ENCODE measurements at regions not wholly inside any gene's neighbourhood (a gene's known extent, or its start where the extent isn't known, plus 50 kb on each side); places are given as distances from the start of the nearest gene placed in this dataset.

DNA sequence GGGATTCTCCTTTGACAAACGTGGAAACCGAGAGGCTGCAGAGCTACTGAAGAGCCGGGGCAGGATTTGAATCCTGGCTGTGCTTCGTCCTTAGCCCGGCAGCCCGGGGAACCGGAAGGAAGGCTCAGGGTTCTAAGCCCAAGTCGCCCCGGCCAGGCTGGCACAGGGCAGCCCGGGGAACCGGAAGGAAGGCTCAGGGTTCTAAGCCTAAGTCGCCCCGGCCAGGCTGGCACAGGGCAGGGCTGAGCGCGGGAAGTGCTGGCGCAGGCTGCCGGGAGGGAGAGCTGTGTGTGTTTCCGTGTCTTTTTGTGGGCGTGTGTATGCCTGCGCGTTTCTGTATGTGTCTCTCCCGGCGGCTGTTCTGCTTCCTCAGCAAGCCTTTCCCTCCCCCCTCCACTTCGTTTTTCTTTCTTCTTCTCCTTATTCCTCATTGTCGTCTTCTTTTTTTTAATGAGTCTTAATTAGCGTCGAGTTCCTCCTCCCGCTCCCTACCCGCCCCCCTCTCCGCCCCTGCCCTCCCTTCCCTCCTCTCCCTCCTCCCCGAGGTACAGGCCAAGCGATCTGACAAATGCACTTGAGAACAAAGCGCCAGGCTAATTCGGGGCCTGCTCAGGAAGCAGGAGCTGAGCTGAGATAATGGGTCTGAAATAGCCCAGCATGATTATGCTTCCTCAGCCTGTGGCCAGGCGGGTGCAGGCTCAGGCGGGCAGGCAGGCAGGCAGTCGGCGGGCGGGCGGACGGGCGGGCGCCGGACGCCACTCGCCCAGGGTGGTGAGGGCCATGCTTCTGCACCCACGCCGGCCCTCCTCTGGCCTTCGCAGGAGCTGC, 65.9 kb downstream of the EFNB1 start:
- no peak for DNase-seq

DNA sequence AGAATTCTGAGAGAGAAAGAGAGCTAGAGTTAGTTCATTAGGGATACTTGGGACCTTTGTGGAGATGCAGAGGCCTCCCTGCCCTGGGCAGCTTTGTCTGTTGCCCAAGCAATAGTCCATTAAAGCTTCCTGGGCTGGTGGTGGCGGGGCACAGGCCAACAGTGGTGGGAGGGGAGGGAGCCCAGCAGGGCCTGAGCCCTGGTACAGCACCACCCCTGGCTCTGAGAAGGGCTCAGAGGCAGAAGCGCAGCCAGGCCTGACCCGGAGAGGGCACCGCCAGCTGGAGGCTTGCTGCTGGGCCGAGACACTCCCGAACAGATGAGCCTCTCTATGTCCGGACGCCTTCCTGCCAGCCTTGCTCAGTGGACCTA, 65.3 kb downstream of the EFNB1 start:
- no peak for DNase-seq

DNA sequence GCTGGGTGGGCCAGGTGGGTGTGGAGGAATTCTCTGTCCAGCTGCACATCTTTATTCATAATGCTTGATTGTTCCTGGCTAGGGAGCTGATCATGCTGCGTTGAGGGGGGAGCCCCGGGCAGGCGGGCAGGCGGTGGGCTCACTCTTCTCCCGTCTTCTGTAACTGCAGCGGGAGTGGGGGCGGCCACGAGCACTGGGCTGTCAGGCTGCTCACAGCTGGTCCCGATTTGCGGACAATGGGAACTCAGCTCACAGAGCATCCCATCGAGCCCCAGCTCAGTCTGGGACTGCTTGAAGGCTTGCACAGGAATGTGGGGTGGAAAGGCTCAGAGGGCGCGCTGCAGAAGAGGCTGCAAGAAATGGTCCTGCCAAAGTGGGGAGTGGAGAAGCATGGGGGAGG, 63.8 kb downstream of the EFNB1 start:
- DNase-seq = no peak

DNA sequence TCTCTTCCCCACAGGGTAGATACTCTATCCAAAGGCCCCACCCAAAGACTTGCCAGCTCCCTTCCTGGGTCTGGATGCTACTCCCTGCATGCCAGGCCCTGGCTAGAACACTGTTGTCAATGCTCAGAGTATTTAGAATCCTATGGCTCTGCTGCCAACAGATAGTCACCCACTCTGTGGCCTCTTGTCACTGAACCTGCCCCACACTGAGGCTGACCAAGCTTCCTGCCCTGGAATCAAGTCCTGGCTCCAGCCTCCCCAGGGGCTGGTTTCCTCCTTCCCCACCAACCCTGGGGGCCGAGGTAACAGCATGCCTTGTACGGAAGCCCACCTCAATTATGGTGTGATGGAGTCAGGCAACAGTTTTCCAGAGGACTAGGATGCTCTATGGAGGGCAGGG, 63.3 kb downstream of the EFNB1 start:
- no peak for DNase-seq

All from renal pelvis (tissue), 1 donor.